GM18873 (cell line): ENCODE measurements at regions not wholly inside any gene's neighbourhood (a gene's known extent, or its start where the extent isn't known, plus 50 kb on each side); places are given as distances from the start of the nearest gene placed in this dataset.
"Not testable (repeated sequence)": the region's sequence is repeated elsewhere in the genome, so short reads cannot be mapped to it uniquely, and the experiment has no call there.

Source experiments
- ATAC-seq: cut with Tn5 transposase; IDR thresholded peaks from one replicate; pipeline ENCODE4 v1.9.1; 2021; ENCODE audit warnings: mild to moderate bottlenecking, moderate library complexity, moderate number of reproducible peaks; ENCODE audit not compliant: unreplicated experiment, low FRiP score

GRCh38 chr4:152200511-152201333 lies 335.2 kb downstream of the FBXW7 start:
- ATAC-seq = no peak

GRCh38 chr4:152197211-152197610 lies 338.7 kb downstream of the FBXW7 start:
- ATAC-seq = no peak

DNA sequence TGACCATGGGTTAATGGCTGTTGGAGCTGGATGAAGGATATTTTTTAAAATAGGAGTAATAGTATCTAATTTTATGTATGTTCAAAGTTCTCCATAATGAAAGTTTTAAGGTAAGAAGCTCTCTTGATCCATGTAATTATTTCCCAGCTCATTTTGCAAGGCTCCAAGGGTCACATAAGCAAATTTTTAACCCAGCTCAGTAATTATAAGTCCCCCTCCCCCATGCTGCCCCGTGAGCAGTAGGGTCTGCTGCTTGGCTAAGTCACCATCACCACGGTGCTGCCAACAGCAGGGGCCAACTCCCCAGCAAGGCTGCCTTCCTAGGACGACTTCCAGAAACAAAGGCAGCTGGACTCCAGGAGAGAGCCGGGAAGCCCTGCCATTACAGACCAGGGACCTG lies 340.0 kb downstream of the FBXW7 start:
- ATAC-seq = no peak

GRCh38 chr4:152193059-152193458 lies 342.8 kb downstream of the FBXW7 start:
- ATAC-seq = no peak

DNA sequence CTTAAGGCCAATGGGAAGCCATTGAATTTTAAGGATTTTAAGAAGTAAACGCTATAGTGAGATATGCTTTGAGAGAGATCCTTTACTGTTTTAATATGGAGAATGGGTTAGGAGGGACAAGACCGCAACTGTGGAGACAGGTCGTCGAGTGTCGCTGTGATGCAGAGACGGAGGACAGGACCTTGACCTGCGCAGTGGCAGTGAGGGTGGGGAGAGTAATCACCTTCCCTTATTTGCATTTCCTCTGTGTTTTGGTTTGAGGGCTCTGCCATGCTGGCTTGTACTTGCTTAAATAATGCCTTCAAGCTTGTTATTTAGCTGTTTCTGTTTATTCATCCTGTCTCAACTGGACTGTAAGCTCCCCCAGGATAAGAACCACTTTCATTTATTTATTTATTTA lies 345.0 kb downstream of the FBXW7 start:
- ATAC-seq = no peak

DNA sequence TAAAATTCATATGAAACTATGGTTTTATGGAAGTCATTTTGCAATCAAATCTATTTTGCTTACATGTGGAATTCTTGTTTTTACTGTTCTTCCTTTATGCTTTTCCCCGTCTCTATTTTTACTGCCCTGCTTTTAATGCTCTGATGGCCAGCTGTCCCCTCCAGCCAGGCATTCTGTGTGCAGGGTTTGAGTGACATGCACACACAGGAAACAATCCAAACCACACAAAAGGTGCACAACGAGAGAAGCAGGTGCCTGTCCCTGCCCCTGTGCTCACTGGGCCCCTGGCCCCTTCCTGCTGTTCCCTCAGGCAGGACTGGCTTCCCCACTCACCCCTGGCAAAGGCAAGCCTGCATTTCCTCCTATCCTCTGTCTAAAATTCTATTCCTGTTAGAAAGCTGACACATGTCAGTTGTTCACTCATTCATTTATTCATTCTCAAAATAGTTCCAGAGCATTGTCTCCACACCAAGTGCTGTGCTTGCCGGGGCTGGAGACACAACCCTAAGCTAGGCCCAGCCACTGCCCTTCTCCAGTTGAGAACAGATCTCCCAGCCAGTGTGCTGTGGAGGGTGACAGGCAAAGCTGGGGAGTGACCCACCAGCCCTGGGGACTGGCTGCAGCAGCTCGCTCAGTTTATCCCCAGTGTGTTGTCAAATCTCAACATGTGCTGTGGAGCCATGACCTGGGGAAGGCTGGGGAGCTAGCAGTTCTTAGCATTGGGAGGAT lies 346.3 kb downstream of the FBXW7 start:
- ATAC-seq = no peak

GRCh38 chr4:152188801-152189200 lies 347.1 kb downstream of the FBXW7 start:
- ATAC-seq = no peak

GRCh38 chr4:152187693-152188092 lies 348.2 kb downstream of the FBXW7 start:
- no peak for ATAC-seq

DNA sequence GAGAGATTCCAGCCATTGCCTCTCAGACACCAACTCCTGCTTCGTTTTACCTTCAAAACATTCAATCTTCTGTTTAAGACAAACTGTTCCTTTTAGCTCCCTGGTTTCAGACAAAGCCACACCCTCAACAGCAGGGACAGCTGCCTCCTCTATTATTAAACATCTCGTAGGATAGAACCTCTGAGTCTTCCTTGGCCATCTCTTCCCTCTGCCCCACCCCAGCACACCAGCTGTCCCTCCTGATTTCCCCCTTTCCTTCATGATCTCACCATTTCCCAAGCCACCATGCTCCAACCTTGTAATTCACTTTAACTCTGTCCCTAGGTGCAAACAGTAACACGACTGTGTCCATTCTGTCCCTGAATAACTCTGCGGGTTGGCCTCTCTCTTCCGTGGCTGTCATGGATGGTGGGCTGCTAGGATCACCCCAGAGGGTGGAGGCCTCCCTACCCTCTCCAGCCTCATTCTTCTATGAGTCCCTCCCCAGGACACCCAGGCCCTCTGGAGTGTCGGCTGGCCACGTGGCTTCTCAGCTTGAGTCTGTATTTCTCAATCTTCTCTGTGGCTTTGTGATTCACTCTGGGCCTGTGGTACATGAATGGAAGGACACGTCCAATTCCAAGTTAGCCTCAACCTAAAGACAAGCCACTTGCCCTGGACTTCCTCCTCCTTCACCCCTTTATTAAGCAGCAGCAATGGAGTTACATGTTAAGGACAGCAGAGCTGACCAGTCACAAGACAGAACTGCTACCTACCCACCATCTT lies 349.9 kb downstream of the FBXW7 start:
- ATAC-seq = no peak

- no peak for ATAC-seq
Measured at GRCh38 chr4:152181150-152181549, 354.7 kb downstream of the FBXW7 start.

GRCh38 chr4:152180369-152180768 lies 355.5 kb downstream of the FBXW7 start:
- ATAC-seq = no peak

DNA sequence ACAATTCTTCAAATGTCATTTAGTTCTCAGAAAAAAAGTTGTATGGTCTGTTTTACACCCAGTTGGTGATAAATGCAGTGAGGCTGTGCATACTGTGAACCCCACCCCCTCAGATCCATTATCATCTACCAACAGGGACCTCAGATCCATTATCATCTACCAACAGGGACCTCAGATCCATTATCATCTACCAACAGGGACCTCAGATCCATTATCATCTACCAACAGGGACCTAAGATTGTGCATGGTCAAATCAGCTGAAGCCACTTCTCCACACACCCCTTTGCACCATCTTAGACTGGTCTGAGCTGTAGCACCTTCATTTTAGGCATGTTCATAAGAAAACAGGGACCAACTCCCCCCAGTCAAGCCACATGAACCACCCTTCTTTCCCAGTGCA lies 358.4 kb downstream of the FBXW7 start:
- ATAC-seq = not testable (repeated sequence)

DNA sequence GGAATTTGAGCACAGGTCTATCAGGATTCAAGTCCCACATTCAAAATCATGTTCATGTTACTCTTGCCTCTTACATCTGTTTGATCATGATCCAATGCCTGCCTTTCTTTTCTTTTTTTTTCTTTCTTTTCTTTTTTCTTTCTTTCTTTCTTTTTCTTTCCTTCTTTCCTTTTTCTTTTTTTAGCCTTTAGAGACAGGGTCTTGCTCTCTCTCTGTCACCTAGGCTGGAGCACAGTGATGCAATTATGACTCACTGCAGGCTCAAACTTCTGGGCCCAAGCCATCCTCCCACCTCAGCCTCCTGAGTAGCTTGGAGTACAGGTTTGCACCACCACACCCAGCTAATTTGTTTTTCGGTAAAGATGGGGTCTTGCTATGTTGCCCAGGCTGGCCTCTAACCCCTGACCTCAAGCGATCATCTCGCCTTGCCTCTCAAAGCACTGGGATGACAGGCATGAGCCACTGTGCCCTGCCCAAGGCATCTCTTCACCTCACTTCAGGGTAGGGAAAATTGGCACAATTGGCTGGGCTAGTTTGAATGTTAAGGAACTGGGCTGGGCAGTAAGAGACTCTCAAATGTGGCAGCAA lies 359.2 kb downstream of the FBXW7 start:
- no peak for ATAC-seq

DNA sequence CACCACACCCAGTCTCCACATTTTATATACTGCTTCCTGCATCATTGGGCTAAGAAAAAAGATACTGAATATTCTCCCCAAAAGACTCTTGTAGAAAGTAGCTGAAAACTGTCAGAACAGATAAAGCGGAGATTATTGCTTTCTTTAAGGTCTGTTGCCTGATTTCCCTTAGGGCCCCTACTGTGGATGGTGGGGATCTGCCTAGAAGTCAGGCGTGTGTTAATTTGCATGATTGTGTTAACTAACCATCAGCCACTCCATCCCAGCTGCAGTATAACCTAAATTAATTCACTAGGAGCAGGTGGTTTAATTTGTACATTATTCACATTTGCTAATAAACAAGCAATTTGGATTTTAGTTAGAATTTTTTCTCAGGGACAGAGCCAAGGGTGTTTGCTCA lies 360.3 kb downstream of the FBXW7 start:
- no peak for ATAC-seq

DNA sequence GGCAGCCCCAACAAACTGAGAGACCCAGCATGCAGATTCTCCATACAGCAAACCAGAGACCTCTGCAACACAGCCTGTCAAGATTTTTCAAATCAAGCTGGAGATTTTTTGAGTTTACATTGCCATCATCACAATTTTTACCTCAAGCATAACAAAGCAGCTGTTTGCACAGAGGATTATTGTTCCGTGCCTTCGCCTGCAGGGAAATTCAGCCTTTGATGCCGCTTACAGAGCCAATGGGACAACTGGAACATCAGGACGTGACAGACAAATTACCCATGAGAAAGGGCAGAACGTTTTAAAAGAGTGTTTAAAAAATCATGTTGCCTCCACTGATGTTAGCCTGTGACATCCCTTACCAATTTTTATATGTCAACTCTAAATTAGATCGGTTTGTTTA lies 363.7 kb downstream of the FBXW7 start:
- ATAC-seq = no peak

DNA sequence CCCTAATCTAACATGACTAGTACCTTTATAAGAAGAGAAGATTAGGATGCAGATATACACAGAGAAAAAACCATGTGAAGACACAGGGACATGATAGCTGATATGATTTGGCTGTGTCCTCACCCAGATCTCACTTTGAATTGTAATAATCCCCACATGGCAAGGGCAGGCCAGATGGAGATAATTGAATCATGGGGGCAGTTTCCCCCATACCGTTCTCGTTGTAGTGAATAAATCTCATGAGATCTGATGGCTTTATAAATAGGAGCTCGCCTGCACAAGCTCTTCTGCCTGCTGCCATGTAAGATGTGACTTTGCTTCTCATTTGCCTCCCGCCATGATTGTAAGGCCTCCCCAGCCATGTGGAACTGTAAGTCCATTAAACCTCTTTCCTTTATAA lies 364.3 kb downstream of the FBXW7 start:
- ATAC-seq = no peak

- ATAC-seq = no peak
Measured at GRCh38 chr4:152169683-152170082, 366.2 kb downstream of the FBXW7 start.

DNA sequence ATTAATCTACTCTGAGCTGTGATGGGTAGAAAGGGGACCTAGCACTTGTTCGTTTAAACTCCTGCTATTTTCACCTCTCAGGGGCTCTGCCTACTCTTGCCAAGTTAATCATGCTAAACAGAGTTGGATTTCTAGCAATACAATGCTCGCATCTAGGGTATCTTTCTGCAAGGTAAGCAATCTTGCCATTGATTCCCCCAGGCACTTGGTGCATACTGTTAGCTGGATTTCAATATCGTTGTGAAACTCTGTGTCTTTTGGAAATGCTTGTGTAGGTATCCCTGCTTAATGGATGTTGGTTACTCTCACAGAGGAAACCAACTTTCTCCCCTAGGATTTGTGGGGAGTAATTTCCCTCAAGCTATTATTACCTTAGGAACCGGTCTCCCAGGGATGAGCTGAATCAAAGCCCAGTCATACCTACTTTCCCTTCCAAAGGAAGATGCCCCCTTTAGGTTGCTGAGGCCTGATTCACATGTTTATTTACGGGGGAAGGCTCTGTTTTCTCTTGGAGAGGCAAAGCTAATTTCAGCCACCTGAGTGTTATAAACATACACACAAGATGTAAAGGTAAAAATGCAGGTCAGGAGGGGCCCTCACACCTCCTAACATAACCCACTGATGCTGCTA lies 366.8 kb downstream of the FBXW7 start:
- no peak for ATAC-seq

DNA sequence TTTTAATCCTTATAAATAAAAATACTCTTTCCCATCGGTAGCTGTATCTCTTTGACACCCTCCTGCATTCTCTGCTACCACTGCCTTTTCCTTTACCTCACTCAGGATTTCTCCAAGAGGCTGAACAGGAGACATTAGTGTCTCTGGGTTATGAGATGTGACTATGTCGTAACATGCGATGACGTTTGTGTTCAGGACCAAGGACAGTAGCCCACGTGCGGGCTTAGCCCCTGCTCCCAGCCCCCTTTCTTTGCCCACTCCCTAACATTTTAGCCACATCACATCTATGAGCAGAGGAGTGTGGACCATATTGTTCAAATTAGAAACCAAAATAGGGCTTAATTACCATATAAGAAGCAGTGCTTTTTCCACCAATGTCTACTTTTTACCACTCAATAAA lies 369.3 kb downstream of the FBXW7 start:
- ATAC-seq = no peak

DNA sequence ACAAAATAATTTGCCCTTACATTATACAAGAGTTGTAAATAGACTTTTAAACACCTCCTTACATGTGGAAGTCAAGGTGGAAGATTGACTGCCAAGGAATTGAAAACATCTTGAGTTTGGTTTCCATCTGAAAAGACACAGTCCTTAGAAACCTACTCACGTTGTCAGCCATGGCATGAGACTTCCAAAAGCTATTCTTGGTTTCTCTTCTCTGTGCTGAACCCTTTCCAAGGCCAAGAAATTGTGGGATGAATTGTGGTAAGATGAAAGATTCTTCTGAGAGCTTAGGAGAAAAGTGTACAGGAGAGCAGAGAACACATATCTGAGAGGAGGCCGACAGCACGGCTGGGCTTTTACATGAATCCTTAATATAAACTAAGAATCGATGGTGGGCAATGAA lies 370.0 kb downstream of the FBXW7 start:
- no peak for ATAC-seq
